Activated naive CD4-positive, alpha-beta T cell treated with anti-CD3 and anti-CD28 coated beads, Interleukin-2, amount 10 ng/mL, durations not matched to agents 7 days and 5 days (primary cell): ENCODE measurements at regions not wholly inside any gene's neighbourhood (a gene's known extent, or its start where the extent isn't known, plus 50 kb on each side); places are given as distances from the start of the nearest gene placed in this dataset.

ENCODE experiments used
- CTCF ChIA-PET: fragments of 350-600 bp; sonication (Branson Sonifier 250); formaldehyde crosslinking; loops from one replicate; lab custom pipeline; 2021; ENCODE audit warnings: antibody characterized with exemption; lab: Charles Lee
- DNase-seq: peaks from one replicate; pipeline ENCODE4 v3.0.0-alpha.2; 2020
- H3K27ac Mint-ChIP-seq: one replicate; pipeline ENCODE4 v1.8.0; 2021; ENCODE audit warnings: mild to moderate bottlenecking, moderate library complexity, mixed read lengths
- H3K27me3 Mint-ChIP-seq: one replicate; pipeline ENCODE4 v1.8.0; 2021; ENCODE audit warnings: mild to moderate bottlenecking, mixed read lengths
- H3K36me3 Mint-ChIP-seq: one replicate; pipeline ENCODE4 v1.8.0; 2021; ENCODE audit warnings: mixed read lengths
- H3K4me1 Mint-ChIP-seq: one replicate; pipeline ENCODE4 v1.8.0; 2021; ENCODE audit warnings: mixed read lengths
- H3K4me3 Mint-ChIP-seq: one replicate; pipeline ENCODE4 v1.8.0; 2021; ENCODE audit warnings: mild to moderate bottlenecking, moderate library complexity, mixed read lengths
- H3K9me3 Mint-ChIP-seq: one replicate; pipeline ENCODE4 v1.8.0; 2021; ENCODE audit warnings: mixed read lengths

DNA sequence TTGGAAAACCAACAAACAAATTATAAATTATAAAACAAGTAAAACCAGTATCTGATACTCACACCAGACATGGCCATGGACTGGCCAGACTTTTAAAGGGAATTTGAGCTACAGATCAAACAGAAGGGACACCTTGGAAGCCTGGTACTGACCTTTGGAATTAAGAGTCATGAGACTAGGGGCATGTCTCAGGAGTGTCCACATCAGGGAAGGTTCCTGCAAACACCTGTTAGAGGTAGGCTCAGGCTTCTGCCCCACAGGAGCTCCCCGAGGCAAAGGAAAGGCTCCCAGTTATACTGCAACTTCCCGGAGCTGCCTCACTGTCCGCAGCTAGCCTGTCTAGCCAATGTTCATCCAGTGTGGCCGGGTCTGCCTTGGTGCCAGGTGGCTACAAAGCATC is 290.1 kb downstream of the BUD13 start:
- Mint-ChIP-seq H3K4me1 (no peaks in the 10 kb centered on the region), H3K27ac (no peak overlapping the region), H3K36me3 (no peaks in the 10 kb centered on the region), H3K4me3 (no peak overlapping the region), H3K9me3 (no peaks in the 10 kb centered on the region), H3K27me3 (peaks cover 4% of the 10 kb centered on the region)
- no peak for DNase-seq
- CTCF ChIA-PET: interaction anchor here (1.0 kb wide), 1 partner anchor 16 kb away, joined by 3 read pairs; no protein-coding TSS in a partner anchor

DNA sequence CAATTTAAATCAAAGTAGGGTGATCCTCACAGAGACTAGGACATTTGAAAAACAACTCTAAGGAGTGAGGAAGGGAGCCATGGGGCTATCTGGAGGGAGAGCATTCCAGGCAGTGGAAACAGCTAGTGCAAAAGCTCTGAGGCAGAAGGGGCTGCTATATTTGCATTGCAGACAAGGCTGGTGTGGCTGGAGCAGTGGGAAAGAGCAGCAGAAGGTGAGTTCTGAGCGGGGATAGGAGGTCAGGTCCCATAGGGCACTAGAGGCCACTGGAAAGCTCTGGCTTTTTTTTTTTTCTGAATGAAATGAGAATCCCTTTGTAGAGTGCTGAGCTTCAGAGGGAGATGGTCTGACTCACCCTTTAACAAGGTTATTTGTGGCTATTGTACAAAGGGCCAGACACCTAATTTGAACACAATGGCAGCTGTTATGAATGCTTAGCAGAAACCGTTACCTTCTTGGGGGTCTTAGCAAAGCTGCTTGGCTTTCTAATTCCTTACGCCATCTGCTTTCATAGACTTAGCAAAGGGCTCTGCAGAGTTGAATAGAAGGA is 291.6 kb downstream of the BUD13 start:
- H3K27ac Mint-ChIP-seq: no peak overlapping the region
- CTCF ChIA-PET: no interaction called here
- no peak overlapping the region for H3K4me3 Mint-ChIP-seq

DNA sequence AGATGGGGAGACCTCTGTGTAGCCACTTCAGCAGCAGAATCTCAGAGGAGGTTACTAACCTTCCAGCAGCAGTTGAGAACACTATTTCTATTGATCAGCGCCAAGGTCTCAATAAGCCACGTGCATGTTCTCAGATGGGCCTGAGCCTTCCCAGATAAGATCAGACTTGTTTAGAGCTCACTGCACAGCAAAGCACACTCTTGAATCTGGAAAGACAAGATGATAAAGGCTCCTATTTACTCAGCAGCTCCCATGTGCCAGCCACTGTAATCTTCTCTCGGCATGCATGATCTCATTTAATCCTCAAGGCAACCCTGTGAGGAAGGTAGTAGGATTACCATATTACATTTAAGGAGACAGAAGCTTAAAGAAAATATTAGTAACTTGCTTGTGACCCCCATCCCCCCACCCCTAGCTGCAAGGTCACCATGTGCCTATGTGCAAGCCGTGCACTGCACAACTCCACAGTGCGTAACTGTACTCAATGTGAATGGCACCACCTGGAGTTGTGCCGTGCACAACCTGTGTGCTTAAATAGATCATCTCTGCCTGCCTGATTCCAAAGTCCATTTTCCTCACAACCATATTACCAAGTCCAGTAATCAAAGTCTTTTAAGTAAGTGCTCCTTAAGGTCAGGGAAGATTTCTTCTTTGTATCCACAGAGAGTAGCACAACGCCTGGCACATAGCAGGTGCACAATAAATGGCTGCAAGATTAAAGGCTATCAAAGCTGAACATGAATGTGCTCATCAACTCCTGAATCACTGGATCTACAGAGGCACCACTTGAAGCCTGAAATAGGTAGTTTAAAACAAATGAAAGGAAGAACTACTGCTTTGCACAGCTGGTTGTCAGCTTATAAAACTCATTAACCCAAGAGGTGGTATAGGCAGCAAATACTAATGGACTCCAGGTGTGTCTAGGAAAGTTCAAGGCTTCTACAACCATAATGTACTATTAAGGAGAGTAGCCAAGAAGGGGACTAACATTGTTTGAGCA is 293.8 kb downstream of the BUD13 start:
- no peak overlapping the region for H3K27ac Mint-ChIP-seq
- no peak overlapping the region for H3K4me3 Mint-ChIP-seq
- H3K36me3 Mint-ChIP-seq: no peaks in the 10 kb centered on the region
- no peaks in the 10 kb centered on the region for H3K9me3 Mint-ChIP-seq
- CTCF ChIA-PET: interaction anchor here (1.1 to 1.2 kb wide), 2 partner anchors 21 to 213 kb away, joined by 3 to 6 read pairs; no protein-coding TSS in a partner anchor
- H3K27me3 Mint-ChIP-seq: peaks cover 4% of the 10 kb centered on the region
- no peaks in the 10 kb centered on the region for H3K4me1 Mint-ChIP-seq
- DNase-seq: no peak

More for the DNA sequence above, 291.6 kb downstream of the BUD13 start:
- H3K27me3 Mint-ChIP-seq: peaks cover 3% of the 10 kb centered on the region
- H3K9me3 Mint-ChIP-seq: no peaks in the 10 kb centered on the region
- no peaks in the 10 kb centered on the region for H3K36me3 Mint-ChIP-seq
- no peak for DNase-seq
- H3K4me1 Mint-ChIP-seq: no peaks in the 10 kb centered on the region

DNA sequence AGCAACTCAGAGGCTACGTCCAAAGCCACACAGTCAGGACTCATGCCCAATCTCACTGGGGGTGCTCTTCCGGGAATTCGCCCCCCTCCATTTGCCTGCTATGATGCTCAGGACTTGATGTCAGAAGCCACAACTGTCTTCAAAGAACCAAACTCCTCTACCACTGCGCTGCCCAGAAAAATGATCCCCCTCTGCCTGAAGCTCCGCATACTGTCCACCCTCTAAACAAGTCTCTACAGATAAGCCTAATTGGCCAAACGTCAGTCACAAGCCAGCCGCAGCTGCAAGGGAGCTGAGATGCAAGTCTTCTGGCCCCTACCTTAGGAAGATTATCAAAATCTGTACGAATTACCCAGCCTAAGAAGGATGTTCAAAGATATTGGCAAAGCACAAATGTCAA is 294.6 kb downstream of the BUD13 start:
- peaks cover 8% of the 10 kb centered on the region for H3K27me3 Mint-ChIP-seq
- no peak overlapping the region for H3K27ac Mint-ChIP-seq
- H3K9me3 Mint-ChIP-seq: no peaks in the 10 kb centered on the region
- no peaks in the 10 kb centered on the region for H3K4me1 Mint-ChIP-seq
- no peak overlapping the region for H3K4me3 Mint-ChIP-seq
- CTCF ChIA-PET: interaction anchor here (1.2 kb wide), 1 partner anchor 21 kb away, joined by 6 read pairs; no protein-coding TSS in a partner anchor
- DNase-seq: no peak
- no peaks in the 10 kb centered on the region for H3K36me3 Mint-ChIP-seq

DNA sequence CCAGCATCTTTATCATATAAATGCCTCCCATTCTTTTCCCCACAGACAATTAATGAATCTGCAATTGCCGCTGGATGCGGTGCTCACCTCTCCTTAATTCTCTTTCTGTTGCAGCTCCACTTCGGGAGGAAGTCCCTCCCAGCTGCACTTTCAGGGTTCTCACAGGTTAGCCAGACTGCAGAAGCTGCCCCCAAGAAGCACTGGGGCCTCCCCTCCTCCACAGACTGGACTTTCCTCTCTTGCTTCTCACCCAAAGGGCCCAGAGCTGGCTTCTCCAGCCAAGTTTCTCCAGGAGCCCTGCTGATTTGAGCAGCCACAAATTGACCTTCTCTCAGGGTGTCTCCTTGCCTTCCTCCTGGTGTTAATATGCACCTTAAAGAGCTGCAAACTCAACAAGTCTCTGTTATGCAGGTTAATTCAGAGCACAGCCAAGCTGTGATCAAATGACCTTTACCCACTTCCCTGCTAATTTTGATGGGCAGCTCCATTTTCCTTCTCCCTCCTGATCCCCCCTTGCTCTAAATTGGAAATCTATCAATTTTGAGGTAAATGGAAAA is 298.9 kb downstream of the BUD13 start:
- Mint-ChIP-seq H3K4me1 (no peaks in the 10 kb centered on the region), H3K27ac (no peak overlapping the region), H3K4me3 (no peak overlapping the region), H3K36me3 (no peaks in the 10 kb centered on the region), H3K9me3 (no peaks in the 10 kb centered on the region), H3K27me3 (peaks cover 9% of the 10 kb centered on the region)
- DNase-seq: no peak
- CTCF ChIA-PET: interaction anchor here (1.0 kb wide), 1 partner anchor 19 kb away, joined by 3 read pairs; no protein-coding TSS in a partner anchor

DNA sequence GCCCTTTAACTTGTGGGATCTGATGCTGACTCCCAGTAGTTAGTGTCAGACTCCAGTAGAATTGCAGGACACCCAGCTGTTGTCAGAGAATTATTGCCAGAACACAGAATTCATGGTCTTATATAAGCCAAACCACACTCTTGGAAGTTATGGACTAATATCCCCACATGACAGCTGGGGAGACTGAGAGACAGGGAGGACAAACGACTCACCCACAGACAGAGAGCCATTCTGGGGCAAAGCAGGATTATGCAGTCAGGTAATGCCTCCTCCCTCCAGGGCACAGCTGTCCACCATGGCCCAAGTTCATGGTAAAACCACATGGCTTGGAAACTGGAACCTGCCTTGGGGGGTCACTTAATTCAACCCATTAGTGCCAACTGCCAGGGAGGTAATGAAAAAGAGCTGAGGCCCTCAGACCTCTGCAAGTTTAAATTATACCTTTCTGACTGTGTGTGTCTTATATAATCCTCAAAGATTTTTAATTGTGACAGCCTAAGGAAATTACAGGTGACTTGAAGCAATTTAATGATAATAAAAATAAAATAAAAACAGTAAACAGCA is 299.5 kb downstream of the BUD13 start:
- Mint-ChIP-seq H3K36me3 (no peaks in the 10 kb centered on the region), H3K4me3 (no peak overlapping the region), H3K9me3 (no peaks in the 10 kb centered on the region), H3K27me3 (peaks cover 9% of the 10 kb centered on the region), H3K4me1 (no peaks in the 10 kb centered on the region), H3K27ac (no peak overlapping the region)
- CTCF ChIA-PET: interaction anchor here (1.0 kb wide), 1 partner anchor 18 kb away, joined by 3 read pairs; no protein-coding TSS in a partner anchor
- DNase-seq: no peak

DNA sequence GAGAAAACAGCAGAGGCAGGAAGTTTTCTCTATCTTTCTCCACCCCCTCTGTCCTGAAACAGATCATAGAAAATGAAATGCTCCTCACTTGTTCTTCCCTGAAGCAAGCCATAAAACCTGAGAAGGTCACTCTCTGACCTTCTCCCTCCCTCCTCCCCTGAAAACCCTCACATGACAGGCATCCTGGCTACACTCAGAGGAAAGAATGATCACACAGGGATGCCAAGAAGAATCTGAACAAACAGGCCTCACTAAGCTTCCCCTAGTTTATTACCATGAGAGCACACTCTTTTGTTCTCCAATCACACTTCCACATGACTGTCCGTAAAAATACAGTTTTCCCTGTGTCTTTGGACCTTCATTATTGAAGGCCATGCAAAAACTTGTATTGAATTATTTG is 300.1 kb downstream of the BUD13 start:
- no peak for DNase-seq
- Mint-ChIP-seq H3K4me1 (no peaks in the 10 kb centered on the region), H3K4me3 (no peak overlapping the region), H3K27ac (no peak overlapping the region), H3K36me3 (no peaks in the 10 kb centered on the region), H3K9me3 (no peaks in the 10 kb centered on the region), H3K27me3 (peaks cover 9% of the 10 kb centered on the region)
- CTCF ChIA-PET: no interaction called here

DNA sequence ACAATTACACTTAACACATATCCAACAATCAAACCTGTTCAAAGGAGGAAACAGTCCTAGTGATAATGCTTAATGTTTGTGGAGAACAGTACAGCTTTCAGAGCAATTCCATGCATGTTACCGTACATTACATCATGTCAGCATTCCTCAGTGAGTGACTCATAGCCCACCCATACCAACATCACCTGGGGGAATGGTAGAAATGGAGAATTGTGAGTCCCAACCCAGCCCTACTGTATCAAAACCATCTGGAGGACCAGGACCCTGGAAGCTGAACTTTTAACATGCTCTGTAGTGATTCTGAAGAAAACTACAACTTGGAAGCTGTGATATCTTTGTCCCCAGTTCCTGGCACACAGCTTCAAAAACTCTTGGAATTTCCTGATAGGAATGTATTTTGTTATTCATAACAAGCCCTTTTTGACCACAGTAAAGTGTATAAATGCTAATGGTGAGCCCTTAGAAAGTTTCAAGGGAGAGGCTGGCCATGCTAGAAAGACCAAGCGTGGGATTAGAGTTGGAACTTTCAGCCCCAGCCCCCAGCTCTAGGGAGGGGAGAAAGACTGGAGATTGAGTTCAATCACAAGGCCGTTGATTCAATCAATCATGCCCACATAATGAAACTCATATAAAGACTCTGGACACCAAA is 301.1 kb downstream of the BUD13 start:
- H3K4me3 Mint-ChIP-seq: no peak overlapping the region

DNA sequence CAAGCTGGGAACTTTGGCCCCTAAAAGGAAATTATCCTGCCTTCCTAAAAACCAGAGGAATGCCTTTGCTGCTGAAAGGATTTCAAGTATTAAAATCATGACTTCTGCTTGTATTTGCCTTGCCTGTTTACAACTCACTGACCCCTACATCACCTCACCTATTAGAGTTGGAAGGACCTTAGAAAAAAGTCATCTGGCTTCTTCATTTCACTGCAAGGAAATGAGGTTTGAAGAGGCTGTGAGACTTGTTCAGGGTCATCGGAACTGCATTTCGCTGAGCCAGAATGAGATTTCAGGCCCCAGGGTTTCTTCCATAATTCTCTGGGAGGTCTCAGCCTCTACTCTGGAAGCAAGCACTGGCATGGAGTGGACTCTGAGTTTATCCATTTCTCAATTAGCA is 304.1 kb downstream of the BUD13 start:
- Mint-ChIP-seq H3K4me3 (no peak overlapping the region), H3K27ac (no peak overlapping the region), H3K4me1 (no peaks in the 10 kb centered on the region), H3K27me3 (peaks cover 5% of the 10 kb centered on the region), H3K9me3 (no peaks in the 10 kb centered on the region), H3K36me3 (no peaks in the 10 kb centered on the region)
- CTCF ChIA-PET: no interaction called here
- no peak for DNase-seq

More for the DNA sequence above, 301.1 kb downstream of the BUD13 start:
- H3K27me3 Mint-ChIP-seq: peaks cover 9% of the 10 kb centered on the region
- H3K4me1 Mint-ChIP-seq: no peaks in the 10 kb centered on the region
- no peaks in the 10 kb centered on the region for H3K36me3 Mint-ChIP-seq
- no peak overlapping the region for H3K27ac Mint-ChIP-seq
- CTCF ChIA-PET: no interaction called here
- DNase-seq: no peak
- no peaks in the 10 kb centered on the region for H3K9me3 Mint-ChIP-seq

DNA sequence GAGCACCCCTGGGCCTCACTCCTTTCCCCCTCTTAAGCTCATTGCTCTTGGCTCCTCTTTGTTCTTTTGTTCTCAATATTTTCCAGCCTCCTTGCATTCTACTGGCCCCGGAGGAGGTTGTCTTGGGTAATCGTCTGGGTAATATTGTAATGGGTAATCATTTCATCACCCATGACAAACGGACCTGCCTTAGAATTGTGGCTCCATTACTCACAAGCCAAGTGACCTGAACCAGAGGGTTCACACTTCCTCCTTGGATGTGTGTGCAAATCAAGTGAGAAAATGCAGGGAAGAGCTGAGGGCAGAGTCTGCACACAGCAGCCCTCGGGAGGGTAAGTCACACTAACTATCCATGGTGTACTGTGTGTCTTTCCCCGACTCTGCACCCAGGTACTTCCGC is 305.0 kb downstream of the BUD13 start:
- Mint-ChIP-seq H3K9me3 (no peaks in the 10 kb centered on the region), H3K27ac (no peak overlapping the region), H3K4me3 (no peak overlapping the region), H3K36me3 (no peaks in the 10 kb centered on the region), H3K4me1 (no peaks in the 10 kb centered on the region), H3K27me3 (peaks cover 4% of the 10 kb centered on the region)
- CTCF ChIA-PET: no interaction called here
- no peak for DNase-seq

DNA sequence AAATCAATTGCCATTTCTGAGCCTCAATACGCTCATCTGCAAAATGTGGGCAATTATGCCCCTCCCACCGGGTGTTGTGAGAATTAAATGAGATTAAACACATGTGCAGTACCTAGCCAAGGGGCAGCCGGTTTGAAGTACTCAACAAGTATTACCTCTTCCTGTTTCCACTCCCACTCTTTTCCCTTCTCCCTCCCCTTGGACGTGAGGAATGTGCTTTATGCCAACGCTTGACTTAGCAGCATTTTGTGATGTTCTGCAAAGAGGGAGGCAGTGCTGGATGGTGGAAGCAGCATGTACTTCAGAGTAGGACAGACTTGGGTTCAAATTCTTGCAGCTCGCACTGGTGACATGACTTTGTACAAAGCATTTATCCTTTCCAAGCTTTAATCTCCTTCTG is 306.0 kb downstream of the BUD13 start:
- H3K9me3 Mint-ChIP-seq: no peaks in the 10 kb centered on the region
- H3K27ac Mint-ChIP-seq: no peak overlapping the region
- no peaks in the 10 kb centered on the region for H3K4me1 Mint-ChIP-seq
- CTCF ChIA-PET: interaction anchor here (0.6 kb wide), 1 partner anchor 225 kb away, joined by 3 read pairs; no protein-coding TSS in a partner anchor
- H3K27me3 Mint-ChIP-seq: peaks cover 9% of the 10 kb centered on the region
- no peak for DNase-seq
- no peak overlapping the region for H3K4me3 Mint-ChIP-seq
- no peaks in the 10 kb centered on the region for H3K36me3 Mint-ChIP-seq

DNA sequence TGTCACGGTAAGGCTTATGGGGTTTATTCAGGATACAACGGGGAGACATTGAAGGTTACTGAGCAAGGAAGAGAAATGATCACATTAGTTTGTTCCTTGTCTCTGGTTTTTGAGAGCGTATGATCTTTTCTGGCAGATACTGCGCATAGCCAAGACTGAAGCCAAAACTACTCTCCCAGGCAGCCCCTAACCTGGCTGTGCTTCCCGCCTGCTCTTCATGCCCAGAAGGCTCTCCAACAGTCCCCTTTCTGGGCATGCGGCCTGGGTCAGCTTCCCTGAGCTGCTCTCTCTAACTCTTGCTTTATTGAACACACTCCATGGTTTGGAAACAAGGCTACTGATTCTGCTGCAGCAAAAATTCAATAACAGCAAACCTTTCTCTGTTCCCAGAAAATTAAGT is 306.6 kb downstream of the BUD13 start:
- DNase-seq: no peak
- CTCF ChIA-PET: no interaction called here
- Mint-ChIP-seq H3K36me3 (no peaks in the 10 kb centered on the region), H3K4me3 (no peak overlapping the region), H3K9me3 (no peaks in the 10 kb centered on the region), H3K27me3 (peaks cover 9% of the 10 kb centered on the region), H3K27ac (no peak overlapping the region), H3K4me1 (no peaks in the 10 kb centered on the region)

DNA sequence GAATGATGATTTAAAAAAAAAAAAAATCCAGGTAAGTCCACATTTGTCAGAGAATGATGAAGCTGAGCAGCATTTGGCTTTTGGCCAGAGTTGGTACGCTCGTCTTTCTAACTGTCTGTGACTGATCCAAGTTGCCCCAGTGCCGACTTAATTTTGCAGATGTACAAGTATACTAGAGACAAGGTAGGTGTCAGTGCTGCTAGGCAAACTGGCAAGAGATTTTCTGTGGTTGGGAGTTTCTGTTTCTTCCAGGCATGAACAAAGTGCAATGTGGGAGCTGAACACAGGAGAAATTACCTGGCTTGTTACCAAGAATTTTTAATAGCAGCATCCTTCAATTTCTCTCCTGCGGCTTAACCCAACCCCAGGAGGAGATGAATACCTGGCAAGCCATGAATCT is 307.7 kb downstream of the BUD13 start:
- Mint-ChIP-seq H3K27me3 (peaks cover 5% of the 10 kb centered on the region), H3K4me3 (no peak overlapping the region)
- CTCF ChIA-PET: no interaction called here

DNA sequence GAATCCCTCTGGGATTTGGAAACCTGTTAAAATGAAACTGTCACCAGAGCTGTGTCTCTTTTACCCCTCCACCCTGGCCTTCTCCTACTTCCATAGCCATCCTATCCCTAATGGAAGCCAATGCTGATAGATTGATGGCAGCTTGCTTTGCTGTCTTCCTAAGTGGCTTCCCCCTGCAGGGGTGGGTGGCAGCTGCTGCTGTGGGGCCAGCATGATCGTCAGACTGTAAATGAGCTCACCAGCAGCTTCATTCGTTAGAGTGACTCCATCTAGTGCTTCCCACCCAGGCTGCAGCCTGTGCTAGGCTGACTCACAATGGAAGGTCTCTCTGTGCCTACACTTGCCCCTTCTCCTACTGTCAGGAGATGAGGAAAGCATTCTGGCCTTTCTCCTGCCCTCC is 311.0 kb downstream of the BUD13 start:
- CTCF ChIA-PET: no interaction called here
- H3K36me3 Mint-ChIP-seq: no peaks in the 10 kb centered on the region

More for the DNA sequence above, 307.7 kb downstream of the BUD13 start:
- Mint-ChIP-seq H3K27ac (no peak overlapping the region), H3K4me1 (no peaks in the 10 kb centered on the region), H3K9me3 (no peaks in the 10 kb centered on the region), H3K36me3 (no peaks in the 10 kb centered on the region)
- no peak for DNase-seq

More for the DNA sequence above, 311.0 kb downstream of the BUD13 start:
- H3K9me3 Mint-ChIP-seq: no peaks in the 10 kb centered on the region
- H3K4me1 Mint-ChIP-seq: no peaks in the 10 kb centered on the region
- H3K27me3 Mint-ChIP-seq: peaks cover 15% of the 10 kb centered on the region
- no peak for DNase-seq
- H3K27ac Mint-ChIP-seq: no peak overlapping the region
- H3K4me3 Mint-ChIP-seq: no peak overlapping the region
